ENCODE measurements at regions not wholly inside any gene's neighbourhood (a gene's known extent, or its start where the extent isn't known, plus 50 kb on each side); places are given as distances from the start of the nearest gene placed in this dataset.

DNA sequence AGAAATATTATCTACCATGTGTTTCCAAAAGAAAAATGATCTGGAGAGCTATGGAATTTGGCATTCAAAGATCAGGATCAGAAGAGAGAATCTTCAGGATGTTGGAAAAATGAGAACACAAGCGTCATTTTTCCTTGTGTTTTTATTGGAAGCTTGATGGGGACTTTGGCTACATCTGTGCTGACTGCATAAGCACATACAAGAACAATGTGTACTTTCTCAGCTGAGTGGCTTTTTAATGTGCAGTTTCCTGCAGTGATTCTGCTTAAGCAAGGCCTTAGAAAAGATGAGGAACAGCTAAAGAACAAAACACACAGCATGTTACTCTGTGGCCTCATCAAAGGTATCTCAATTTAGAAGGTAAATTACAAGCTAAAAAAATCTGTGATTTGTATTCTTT is 1039.9 kb downstream of the GLUD2 start:
- TF ChIP-seq, protein P1, sequence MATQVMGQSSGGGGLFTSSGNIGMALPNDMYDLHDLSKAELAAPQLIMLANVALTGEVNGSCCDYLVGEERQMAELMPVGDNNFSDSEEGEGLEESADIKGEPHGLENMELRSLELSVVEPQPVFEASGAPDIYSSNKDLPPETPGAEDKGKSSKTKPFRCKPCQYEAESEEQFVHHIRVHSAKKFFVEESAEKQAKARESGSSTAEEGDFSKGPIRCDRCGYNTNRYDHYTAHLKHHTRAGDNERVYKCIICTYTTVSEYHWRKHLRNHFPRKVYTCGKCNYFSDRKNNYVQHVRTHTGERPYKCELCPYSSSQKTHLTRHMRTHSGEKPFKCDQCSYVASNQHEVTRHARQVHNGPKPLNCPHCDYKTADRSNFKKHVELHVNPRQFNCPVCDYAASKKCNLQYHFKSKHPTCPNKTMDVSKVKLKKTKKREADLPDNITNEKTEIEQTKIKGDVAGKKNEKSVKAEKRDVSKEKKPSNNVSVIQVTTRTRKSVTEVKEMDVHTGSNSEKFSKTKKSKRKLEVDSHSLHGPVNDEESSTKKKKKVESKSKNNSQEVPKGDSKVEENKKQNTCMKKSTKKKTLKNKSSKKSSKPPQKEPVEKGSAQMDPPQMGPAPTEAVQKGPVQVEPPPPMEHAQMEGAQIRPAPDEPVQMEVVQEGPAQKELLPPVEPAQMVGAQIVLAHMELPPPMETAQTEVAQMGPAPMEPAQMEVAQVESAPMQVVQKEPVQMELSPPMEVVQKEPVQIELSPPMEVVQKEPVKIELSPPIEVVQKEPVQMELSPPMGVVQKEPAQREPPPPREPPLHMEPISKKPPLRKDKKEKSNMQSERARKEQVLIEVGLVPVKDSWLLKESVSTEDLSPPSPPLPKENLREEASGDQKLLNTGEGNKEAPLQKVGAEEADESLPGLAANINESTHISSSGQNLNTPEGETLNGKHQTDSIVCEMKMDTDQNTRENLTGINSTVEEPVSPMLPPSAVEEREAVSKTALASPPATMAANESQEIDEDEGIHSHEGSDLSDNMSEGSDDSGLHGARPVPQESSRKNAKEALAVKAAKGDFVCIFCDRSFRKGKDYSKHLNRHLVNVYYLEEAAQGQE (IDR thresholded peaks at IDR 0.05; ENCODE audit: insufficient read depth in 1 of 2, low read depth in 2 of 2, low read length in 2 of 2) = no peak
- TF ChIP-seq TAF1 (IDR thresholded peaks at IDR 0.05; ENCODE audit: borderline replicate concordance, insufficient read depth, low read length) (no peak), FOXP2 (optimal IDR thresholded peaks at IDR 0.05; ENCODE audit: borderline replicate concordance, extremely low read depth, extremely low read length, insufficient read depth) (no peak), POLR2AphosphoS5 (IDR thresholded peaks at IDR 0.05; ENCODE audit: low read depth, low read length) (no peak), SIN3A (IDR thresholded peaks at IDR 0.05; ENCODE audit: borderline replicate concordance, insufficient read depth, low read length) (no peak)

All from PFSK-1 (cell line).